ENCODE measurements at regions not wholly inside any gene's neighbourhood (a gene's known extent, or its start where the extent isn't known, plus 50 kb on each side); places are given as distances from the start of the nearest gene placed in this dataset.

DNA sequence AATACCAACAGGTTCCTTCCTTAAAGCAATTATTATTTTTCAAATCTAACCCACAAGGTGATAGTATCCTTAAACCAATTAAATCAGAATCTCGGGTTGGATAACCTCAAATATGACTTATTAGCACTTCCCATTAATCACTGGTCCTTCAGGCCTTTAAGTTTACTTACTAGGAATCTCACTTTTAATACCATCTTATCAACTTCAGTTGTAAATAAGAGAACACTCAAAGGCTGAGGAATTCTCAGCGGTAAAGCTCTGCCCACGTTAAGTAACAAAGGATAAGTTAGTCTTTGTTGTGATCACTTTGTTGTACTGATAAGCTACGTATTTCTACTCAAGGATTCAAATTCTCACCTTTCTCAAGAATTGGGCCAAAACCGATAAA is 82.0 kb downstream of the OR2B2 start:
- TF ChIP-seq, protein P1, sequence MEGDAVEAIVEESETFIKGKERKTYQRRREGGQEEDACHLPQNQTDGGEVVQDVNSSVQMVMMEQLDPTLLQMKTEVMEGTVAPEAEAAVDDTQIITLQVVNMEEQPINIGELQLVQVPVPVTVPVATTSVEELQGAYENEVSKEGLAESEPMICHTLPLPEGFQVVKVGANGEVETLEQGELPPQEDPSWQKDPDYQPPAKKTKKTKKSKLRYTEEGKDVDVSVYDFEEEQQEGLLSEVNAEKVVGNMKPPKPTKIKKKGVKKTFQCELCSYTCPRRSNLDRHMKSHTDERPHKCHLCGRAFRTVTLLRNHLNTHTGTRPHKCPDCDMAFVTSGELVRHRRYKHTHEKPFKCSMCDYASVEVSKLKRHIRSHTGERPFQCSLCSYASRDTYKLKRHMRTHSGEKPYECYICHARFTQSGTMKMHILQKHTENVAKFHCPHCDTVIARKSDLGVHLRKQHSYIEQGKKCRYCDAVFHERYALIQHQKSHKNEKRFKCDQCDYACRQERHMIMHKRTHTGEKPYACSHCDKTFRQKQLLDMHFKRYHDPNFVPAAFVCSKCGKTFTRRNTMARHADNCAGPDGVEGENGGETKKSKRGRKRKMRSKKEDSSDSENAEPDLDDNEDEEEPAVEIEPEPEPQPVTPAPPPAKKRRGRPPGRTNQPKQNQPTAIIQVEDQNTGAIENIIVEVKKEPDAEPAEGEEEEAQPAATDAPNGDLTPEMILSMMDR (IDR thresholded peaks at IDR 0.05; ENCODE audit: insufficient read depth, low read depth, low read length), result no peak
- TF ChIP-seq EZH2 (IDR thresholded peaks at IDR 0.05; ENCODE audit: insufficient read depth, low read length), result no peak

All from astrocyte (in vitro differentiated cells and primary cell).